ENCODE measurements at regions not wholly inside any gene's neighbourhood (a gene's known extent, or its start where the extent isn't known, plus 50 kb on each side); places are given as distances from the start of the nearest gene placed in this dataset.

DNA sequence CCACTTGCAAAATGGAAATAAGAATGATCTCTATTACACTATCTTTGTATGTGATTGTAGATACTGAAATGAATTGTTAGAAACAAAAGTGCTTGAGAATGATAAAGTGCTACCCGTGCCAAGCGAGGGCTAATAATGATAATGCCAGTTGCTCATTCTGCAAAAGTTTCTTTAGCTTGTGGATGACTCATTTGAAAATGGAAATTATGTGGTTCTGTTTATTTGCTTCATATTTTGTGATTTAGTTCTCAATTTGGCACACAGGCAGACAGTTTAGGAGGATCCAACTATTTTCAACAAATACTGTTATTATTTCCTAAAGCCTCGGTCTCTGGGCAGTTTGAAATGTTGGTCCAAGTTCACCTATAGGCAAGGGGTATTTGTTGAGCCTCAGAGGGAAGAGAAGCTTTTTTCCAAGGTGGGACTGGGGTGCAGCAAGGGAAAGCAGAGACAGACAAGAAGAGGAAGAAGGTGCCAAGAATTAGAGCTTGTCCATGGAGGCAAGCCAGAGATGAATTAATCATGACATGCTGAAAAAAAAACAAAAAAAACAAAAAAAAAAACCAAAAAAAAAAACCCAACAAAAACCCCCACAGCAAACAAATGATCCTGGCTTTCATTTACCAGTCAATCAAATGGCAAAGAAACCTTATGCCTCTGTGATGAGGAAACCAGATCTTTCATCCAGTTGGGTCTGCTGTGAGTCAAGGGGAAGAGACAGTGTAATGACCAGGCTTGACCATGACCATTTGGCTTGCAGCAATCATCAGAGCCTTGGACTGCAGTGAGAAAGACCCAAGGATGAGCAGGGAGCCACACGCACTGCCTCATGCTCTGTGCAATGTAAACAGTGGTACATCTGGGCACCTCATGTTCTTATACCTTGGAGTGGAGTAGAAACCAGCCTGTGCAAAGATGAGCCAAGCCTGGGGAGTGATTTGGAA is 285.0 kb upstream of the HABP2 start:
- Histone ChIP-seq H3K79me2 (ENCODE audit: insufficient read depth, low read length) (no peaks in the 10 kb centered on the region), H3F3A (ENCODE audit: insufficient read depth, low read length) (no peaks in the 10 kb centered on the region), H3K36me3 (ENCODE audit: insufficient read depth, low read length) (no peaks in the 10 kb centered on the region), H3K4me3 (ENCODE audit: low read depth, low read length, poor library complexity, severe bottlenecking) (no peak overlapping the region), H3K4me1 (ENCODE audit: insufficient read depth, low read length, severe bottlenecking) (no peaks in the 10 kb centered on the region), H3K27me3 (ENCODE audit: insufficient read depth, low read length) (peaks cover 4% of the 10 kb centered on the region; the same call in 1 of the 2 replicates), H3K9me2 (ENCODE audit: low read depth, low read length) (no peaks in the 10 kb centered on the region), H2AFZ (ENCODE audit: low read length) (no peak overlapping the region), H3K9ac (ENCODE audit: low read length) (no peak overlapping the region), H3K9me3 (ENCODE audit: low read length) (no peaks in the 10 kb centered on the region), H3K27ac (ENCODE audit: low read depth, low read length, poor library complexity, severe bottlenecking) (no peak overlapping the region), H3K4me2 (ENCODE audit: low read length) (no peak overlapping the region), H4K20me1 (ENCODE audit: insufficient read depth, low read length) (no peaks in the 10 kb centered on the region)
- no peak for TF ChIP-seq EZH2 (IDR thresholded peaks at IDR 0.05; ENCODE audit: borderline replicate concordance, low read length)
- TF ChIP-seq, protein P1, sequence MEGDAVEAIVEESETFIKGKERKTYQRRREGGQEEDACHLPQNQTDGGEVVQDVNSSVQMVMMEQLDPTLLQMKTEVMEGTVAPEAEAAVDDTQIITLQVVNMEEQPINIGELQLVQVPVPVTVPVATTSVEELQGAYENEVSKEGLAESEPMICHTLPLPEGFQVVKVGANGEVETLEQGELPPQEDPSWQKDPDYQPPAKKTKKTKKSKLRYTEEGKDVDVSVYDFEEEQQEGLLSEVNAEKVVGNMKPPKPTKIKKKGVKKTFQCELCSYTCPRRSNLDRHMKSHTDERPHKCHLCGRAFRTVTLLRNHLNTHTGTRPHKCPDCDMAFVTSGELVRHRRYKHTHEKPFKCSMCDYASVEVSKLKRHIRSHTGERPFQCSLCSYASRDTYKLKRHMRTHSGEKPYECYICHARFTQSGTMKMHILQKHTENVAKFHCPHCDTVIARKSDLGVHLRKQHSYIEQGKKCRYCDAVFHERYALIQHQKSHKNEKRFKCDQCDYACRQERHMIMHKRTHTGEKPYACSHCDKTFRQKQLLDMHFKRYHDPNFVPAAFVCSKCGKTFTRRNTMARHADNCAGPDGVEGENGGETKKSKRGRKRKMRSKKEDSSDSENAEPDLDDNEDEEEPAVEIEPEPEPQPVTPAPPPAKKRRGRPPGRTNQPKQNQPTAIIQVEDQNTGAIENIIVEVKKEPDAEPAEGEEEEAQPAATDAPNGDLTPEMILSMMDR (IDR thresholded peaks at IDR 0.05; ENCODE audit: low read length), result no peak

DNA sequence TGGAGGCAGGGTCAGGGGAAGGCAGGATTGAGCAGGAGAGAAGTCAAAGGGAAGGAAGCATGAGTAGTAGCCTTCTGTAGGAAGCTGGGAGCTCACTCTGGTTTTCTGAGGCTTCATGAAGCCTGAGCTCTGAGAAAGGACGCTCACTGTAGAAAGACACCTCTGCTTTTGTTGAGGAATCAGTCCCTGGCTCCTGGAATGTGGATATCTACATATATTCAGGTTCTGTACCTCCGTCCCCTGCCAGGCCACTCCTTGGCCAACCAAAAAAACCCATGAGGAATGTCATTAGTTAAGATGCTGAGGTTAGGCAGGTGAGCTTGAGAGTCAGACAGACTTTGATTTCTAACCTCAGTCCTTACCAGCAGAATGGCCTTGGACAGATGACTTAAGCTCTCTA is 283.5 kb upstream of the HABP2 start:
- H4K20me1 ChIP-seq (ENCODE audit: insufficient read depth, low read length), result no peaks in the 10 kb centered on the region
- TF ChIP-seq, protein P1 (IDR thresholded peaks at IDR 0.05; ENCODE audit: low read length), result no peak
- TF ChIP-seq EZH2 (IDR thresholded peaks at IDR 0.05; ENCODE audit: borderline replicate concordance, low read length), result no peak
- H3K9me3 ChIP-seq (ENCODE audit: low read length), result no peaks in the 10 kb centered on the region
- no peaks in the 10 kb centered on the region for H3K4me1 ChIP-seq (ENCODE audit: insufficient read depth, low read length, severe bottlenecking)
- no peaks in the 10 kb centered on the region for H3K79me2 ChIP-seq (ENCODE audit: insufficient read depth, low read length)
- no peak overlapping the region for H3K9ac ChIP-seq (ENCODE audit: low read length)
- no peaks in the 10 kb centered on the region for H3F3A ChIP-seq (ENCODE audit: insufficient read depth, low read length)
- no peak overlapping the region for H3K4me2 ChIP-seq (ENCODE audit: low read length)
- no peak overlapping the region for H3K4me3 ChIP-seq (ENCODE audit: low read depth, low read length, poor library complexity, severe bottlenecking)
- H3K9me2 ChIP-seq (ENCODE audit: low read depth, low read length), result no peaks in the 10 kb centered on the region
- H3K36me3 ChIP-seq (ENCODE audit: insufficient read depth, low read length), result no peaks in the 10 kb centered on the region
- H3K27me3 ChIP-seq (ENCODE audit: insufficient read depth, low read length), result peaks cover 4% of the 10 kb centered on the region; the same call in 1 of the 2 replicates
- no peak overlapping the region for H2AFZ ChIP-seq (ENCODE audit: low read length)
- no peak overlapping the region for H3K27ac ChIP-seq (ENCODE audit: low read depth, low read length, poor library complexity, severe bottlenecking)

DNA sequence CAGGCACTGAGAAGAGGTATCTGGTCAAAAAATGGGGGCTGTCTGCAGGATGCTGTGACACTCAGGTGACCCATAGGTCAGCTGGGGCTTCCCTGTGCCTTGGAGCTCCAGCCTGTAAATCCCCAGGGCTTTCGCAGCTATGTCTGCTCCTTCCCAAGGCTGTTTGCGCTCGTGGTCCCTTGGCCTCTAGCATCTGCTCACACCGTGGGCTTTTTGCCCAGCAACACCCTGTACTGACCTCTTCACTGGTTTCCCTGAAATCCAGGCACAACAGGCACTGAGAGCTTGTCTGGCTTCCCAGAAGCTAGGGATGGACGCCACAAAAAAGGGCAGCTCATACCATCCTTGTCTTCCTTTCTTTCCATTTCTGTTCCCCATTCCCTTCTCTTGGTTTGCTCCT is 280.3 kb upstream of the HABP2 start:
- peaks cover 3% of the 10 kb centered on the region; the same call in 1 of the 2 replicates for H3K9me3 ChIP-seq (ENCODE audit: low read length)
- H2AFZ ChIP-seq (ENCODE audit: low read length), result no peak overlapping the region
- H3K36me3 ChIP-seq (ENCODE audit: insufficient read depth, low read length), result no peaks in the 10 kb centered on the region
- H3K9ac ChIP-seq (ENCODE audit: low read length), result no peak overlapping the region
- H3K9me2 ChIP-seq (ENCODE audit: low read depth, low read length), result no peaks in the 10 kb centered on the region
- no peak overlapping the region for H3K4me3 ChIP-seq (ENCODE audit: low read depth, low read length, poor library complexity, severe bottlenecking)
- H3K4me2 ChIP-seq (ENCODE audit: low read length), result no peak overlapping the region
- no peak for TF ChIP-seq EZH2 (IDR thresholded peaks at IDR 0.05; ENCODE audit: borderline replicate concordance, low read length)
- TF ChIP-seq, protein P1 (IDR thresholded peaks at IDR 0.05; ENCODE audit: low read length), result no peak
- no peaks in the 10 kb centered on the region for H3K79me2 ChIP-seq (ENCODE audit: insufficient read depth, low read length)
- H4K20me1 ChIP-seq (ENCODE audit: insufficient read depth, low read length), result no peaks in the 10 kb centered on the region
- no peaks in the 10 kb centered on the region for H3K4me1 ChIP-seq (ENCODE audit: insufficient read depth, low read length, severe bottlenecking)
- no peaks in the 10 kb centered on the region; the same call in 1 of the 2 replicates for H3K27me3 ChIP-seq (ENCODE audit: insufficient read depth, low read length)
- no peaks in the 10 kb centered on the region for H3F3A ChIP-seq (ENCODE audit: insufficient read depth, low read length)
- H3K27ac ChIP-seq (ENCODE audit: low read depth, low read length, poor library complexity, severe bottlenecking), result no peak overlapping the region

Measured in OCI-LY1 (cell line).